K562 (cell line): ENCODE measurements at regions not wholly inside any gene's neighbourhood (a gene's known extent, or its start where the extent isn't known, plus 50 kb on each side); places are given as distances from the start of the nearest gene placed in this dataset.

Source experiments
- PHTF2 ChIP-seq: fragments of 250-450 bp; sonication (Bioruptor Pico); IDR thresholded peaks from 2 replicates; pipeline ENCODE4 v1.5.0; 2021; ENCODE audit warnings: mild to moderate bottlenecking
- SRF ChIP-seq, 2 experiments: fragments of 250-450, 450-650 bp in 1 of 2; sonication (Bioruptor Pico) in 1 of 2; sonication (generic) in 1 of 2; formaldehyde crosslinking; IDR thresholded peaks; 2 replicates each; pipeline versions ENCODE4 v1.5.0 to v1.5.1; 2020 to 2022; ENCODE audit warnings: mild to moderate bottlenecking in 1 of 2, missing genetic modification reagents in 1 of 2
- TF ChIP-seq, protein P1 (sequence below): fragments of 200-600 bp; sonication (generic); IDR thresholded peaks from one replicate; pipeline ENCODE4 v1.6.1; 2012; ENCODE audit warnings: mild to moderate bottlenecking, low read depth, low read length, inconsistent platforms
- TF ChIP-seq, protein P2 (sequence below): fragments of 450-650 bp; formaldehyde crosslinking; IDR thresholded peaks from 2 replicates; pipeline ENCODE4 v1.4.0; 2020; ENCODE audit warnings: mild to moderate bottlenecking, mixed read lengths

DNA sequence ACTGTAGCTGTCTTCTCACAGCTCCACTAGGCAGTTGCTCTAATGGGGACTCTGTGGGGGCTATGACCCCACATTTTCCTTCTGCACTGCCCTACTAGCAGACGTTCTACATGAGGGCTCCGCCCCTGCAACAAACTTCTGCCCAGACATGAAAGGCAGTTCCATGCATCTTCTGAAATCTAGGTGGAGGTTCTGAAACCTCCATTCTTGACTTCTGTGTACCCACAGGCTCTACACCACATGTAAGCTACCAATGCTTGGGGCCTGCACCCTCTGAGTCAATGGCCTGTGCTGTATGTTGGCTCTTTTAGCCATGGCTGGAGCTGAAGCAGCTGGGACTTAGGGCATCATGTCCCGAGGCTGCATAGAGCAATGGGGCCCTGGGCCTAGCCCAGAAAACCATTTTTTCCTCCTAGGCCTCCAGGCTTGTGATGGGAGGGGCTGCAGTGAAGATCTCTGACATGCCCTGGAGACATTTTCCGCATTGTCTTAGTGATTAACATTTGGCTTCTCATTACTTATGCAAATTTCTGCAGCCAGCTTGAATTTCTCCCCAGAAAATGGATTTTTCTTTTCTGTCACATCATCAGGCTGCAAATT is 123.0 kb downstream of the MYCN start:
- no peak for TF ChIP-seq SRF (CRISPR knock-in tag; IDR thresholded peaks at IDR 0.05)
- TF ChIP-seq, protein P1, sequence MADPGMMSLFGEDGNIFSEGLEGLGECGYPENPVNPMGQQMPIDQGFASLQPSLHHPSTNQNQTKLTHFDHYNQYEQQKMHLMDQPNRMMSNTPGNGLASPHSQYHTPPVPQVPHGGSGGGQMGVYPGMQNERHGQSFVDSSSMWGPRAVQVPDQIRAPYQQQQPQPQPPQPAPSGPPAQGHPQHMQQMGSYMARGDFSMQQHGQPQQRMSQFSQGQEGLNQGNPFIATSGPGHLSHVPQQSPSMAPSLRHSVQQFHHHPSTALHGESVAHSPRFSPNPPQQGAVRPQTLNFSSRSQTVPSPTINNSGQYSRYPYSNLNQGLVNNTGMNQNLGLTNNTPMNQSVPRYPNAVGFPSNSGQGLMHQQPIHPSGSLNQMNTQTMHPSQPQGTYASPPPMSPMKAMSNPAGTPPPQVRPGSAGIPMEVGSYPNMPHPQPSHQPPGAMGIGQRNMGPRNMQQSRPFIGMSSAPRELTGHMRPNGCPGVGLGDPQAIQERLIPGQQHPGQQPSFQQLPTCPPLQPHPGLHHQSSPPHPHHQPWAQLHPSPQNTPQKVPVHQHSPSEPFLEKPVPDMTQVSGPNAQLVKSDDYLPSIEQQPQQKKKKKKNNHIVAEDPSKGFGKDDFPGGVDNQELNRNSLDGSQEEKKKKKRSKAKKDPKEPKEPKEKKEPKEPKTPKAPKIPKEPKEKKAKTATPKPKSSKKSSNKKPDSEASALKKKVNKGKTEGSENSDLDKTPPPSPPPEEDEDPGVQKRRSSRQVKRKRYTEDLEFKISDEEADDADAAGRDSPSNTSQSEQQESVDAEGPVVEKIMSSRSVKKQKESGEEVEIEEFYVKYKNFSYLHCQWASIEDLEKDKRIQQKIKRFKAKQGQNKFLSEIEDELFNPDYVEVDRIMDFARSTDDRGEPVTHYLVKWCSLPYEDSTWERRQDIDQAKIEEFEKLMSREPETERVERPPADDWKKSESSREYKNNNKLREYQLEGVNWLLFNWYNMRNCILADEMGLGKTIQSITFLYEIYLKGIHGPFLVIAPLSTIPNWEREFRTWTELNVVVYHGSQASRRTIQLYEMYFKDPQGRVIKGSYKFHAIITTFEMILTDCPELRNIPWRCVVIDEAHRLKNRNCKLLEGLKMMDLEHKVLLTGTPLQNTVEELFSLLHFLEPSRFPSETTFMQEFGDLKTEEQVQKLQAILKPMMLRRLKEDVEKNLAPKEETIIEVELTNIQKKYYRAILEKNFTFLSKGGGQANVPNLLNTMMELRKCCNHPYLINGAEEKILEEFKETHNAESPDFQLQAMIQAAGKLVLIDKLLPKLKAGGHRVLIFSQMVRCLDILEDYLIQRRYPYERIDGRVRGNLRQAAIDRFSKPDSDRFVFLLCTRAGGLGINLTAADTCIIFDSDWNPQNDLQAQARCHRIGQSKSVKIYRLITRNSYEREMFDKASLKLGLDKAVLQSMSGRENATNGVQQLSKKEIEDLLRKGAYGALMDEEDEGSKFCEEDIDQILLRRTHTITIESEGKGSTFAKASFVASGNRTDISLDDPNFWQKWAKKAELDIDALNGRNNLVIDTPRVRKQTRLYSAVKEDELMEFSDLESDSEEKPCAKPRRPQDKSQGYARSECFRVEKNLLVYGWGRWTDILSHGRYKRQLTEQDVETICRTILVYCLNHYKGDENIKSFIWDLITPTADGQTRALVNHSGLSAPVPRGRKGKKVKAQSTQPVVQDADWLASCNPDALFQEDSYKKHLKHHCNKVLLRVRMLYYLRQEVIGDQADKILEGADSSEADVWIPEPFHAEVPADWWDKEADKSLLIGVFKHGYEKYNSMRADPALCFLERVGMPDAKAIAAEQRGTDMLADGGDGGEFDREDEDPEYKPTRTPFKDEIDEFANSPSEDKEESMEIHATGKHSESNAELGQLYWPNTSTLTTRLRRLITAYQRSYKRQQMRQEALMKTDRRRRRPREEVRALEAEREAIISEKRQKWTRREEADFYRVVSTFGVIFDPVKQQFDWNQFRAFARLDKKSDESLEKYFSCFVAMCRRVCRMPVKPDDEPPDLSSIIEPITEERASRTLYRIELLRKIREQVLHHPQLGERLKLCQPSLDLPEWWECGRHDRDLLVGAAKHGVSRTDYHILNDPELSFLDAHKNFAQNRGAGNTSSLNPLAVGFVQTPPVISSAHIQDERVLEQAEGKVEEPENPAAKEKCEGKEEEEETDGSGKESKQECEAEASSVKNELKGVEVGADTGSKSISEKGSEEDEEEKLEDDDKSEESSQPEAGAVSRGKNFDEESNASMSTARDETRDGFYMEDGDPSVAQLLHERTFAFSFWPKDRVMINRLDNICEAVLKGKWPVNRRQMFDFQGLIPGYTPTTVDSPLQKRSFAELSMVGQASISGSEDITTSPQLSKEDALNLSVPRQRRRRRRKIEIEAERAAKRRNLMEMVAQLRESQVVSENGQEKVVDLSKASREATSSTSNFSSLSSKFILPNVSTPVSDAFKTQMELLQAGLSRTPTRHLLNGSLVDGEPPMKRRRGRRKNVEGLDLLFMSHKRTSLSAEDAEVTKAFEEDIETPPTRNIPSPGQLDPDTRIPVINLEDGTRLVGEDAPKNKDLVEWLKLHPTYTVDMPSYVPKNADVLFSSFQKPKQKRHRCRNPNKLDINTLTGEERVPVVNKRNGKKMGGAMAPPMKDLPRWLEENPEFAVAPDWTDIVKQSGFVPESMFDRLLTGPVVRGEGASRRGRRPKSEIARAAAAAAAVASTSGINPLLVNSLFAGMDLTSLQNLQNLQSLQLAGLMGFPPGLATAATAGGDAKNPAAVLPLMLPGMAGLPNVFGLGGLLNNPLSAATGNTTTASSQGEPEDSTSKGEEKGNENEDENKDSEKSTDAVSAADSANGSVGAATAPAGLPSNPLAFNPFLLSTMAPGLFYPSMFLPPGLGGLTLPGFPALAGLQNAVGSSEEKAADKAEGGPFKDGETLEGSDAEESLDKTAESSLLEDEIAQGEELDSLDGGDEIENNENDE: no peak
- TF ChIP-seq, protein P2, sequence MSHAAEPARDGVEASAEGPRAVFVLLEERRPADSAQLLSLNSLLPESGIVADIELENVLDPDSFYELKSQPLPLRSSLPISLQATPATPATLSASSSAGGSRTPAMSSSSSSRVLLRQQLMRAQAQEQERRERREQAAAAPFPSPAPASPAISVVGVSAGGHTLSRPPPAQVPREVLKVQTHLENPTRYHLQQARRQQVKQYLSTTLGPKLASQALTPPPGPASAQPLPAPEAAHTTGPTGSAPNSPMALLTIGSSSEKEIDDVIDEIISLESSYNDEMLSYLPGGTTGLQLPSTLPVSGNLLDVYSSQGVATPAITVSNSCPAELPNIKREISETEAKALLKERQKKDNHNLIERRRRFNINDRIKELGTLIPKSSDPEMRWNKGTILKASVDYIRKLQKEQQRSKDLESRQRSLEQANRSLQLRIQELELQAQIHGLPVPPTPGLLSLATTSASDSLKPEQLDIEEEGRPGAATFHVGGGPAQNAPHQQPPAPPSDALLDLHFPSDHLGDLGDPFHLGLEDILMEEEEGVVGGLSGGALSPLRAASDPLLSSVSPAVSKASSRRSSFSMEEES (CRISPR knock-in tag): no peak
- TF ChIP-seq PHTF2 (CRISPR knock-in tag): no peak
